Calu3 (cell line): ENCODE measurements at regions not wholly inside any gene's neighbourhood (a gene's known extent, or its start where the extent isn't known, plus 50 kb on each side); places are given as distances from the start of the nearest gene placed in this dataset.

ENCODE experiments used
- BruUV-seq: library from RNA; stranded (reverse); fragments of 400-500 nt; replicated peaks from 2 replicates; lab custom pipeline; 2021; lab: Mats Ljungman, UMichigan
- CTCF ChIA-PET: fragments of 300-600 bp; sonication (Branson Sonifier 250); formaldehyde crosslinking; loops from one replicate; lab custom pipeline; 2022; ENCODE audit warnings: antibody characterized with exemption; lab: Charles Lee
- DNase-seq: peaks from one replicate; pipeline ENCODE4 v3.0.0; 2022
- H3K27ac Mint-ChIP-seq: one replicate; pipeline ENCODE4 v1.8.0; 2022; ENCODE audit warnings: mixed read lengths; ENCODE audit not compliant: unreplicated experiment
- H3K27me3 Mint-ChIP-seq: one replicate; pipeline ENCODE4 v1.8.0; 2022; ENCODE audit warnings: mixed read lengths; ENCODE audit not compliant: unreplicated experiment
- H3K36me3 Mint-ChIP-seq: one replicate; pipeline ENCODE4 v1.8.0; 2022; ENCODE audit warnings: mild to moderate bottlenecking, moderate library complexity, mixed read lengths; ENCODE audit not compliant: insufficient read depth, unreplicated experiment
- H3K4me1 Mint-ChIP-seq: one replicate; pipeline ENCODE4 v1.8.0; 2022; ENCODE audit warnings: mild to moderate bottlenecking, low read depth, mixed read lengths; ENCODE audit not compliant: unreplicated experiment
- H3K4me3 Mint-ChIP-seq: one replicate; pipeline ENCODE4 v1.8.0; 2022; ENCODE audit warnings: mild to moderate bottlenecking, low read depth, moderate library complexity, mixed read lengths; ENCODE audit not compliant: unreplicated experiment
- H3K9me3 Mint-ChIP-seq: one replicate; pipeline ENCODE4 v1.8.0; 2022; ENCODE audit warnings: low read depth, mixed read lengths; ENCODE audit not compliant: unreplicated experiment
- intact Hi-C: fragments of 100-400 bp; cut with micrococcal nuclease; formaldehyde crosslinking; loops from one replicate; pipeline ENCODE4 v1.10.0; 2022; ENCODE audit not compliant: unreplicated experiment
- TF ChIP-seq, protein P1 (sequence below): fragments of 200-600 bp; IDR thresholded peaks from one replicate; pipeline ENCODE4 v1.8.0; 2022; ENCODE audit warnings: antibody characterized with exemption; ENCODE audit not compliant: unreplicated experiment

DNA sequence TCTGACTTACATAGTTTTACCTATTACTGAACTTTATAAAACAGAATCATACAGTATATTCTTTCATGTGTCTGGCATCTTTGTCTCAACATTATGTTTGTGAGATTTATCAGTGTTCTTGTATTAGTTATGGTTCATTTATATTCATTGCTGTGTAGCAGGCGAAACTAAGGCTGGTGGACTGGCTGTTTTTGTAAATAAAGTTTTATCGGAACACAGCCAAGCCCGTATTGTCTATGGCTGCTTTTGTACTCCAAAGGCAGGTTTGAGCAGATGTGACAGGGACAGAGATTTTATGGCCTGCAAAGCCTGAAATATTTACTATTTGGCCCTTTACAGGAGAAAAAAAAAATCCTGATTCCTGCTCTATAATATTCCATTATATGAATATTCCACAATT, 405.8 kb upstream of the RGS6 start:
- DNase-seq, result no peak
- H3K9me3 Mint-ChIP-seq, result no peaks in the 10 kb centered on the region
- BruUV-seq, result no TSS peak

GRCh38 chr14:71527838-71528237, 404.4 kb upstream of the RGS6 start:
- TF ChIP-seq, protein P1, sequence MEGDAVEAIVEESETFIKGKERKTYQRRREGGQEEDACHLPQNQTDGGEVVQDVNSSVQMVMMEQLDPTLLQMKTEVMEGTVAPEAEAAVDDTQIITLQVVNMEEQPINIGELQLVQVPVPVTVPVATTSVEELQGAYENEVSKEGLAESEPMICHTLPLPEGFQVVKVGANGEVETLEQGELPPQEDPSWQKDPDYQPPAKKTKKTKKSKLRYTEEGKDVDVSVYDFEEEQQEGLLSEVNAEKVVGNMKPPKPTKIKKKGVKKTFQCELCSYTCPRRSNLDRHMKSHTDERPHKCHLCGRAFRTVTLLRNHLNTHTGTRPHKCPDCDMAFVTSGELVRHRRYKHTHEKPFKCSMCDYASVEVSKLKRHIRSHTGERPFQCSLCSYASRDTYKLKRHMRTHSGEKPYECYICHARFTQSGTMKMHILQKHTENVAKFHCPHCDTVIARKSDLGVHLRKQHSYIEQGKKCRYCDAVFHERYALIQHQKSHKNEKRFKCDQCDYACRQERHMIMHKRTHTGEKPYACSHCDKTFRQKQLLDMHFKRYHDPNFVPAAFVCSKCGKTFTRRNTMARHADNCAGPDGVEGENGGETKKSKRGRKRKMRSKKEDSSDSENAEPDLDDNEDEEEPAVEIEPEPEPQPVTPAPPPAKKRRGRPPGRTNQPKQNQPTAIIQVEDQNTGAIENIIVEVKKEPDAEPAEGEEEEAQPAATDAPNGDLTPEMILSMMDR, result no peak
- Mint-ChIP-seq H3K9me3 (no peaks in the 10 kb centered on the region), H3K27ac (no peak overlapping the region), H3K27me3 (no peaks in the 10 kb centered on the region), H3K4me3 (no peak overlapping the region), H3K36me3 (no peaks in the 10 kb centered on the region), H3K4me1 (no peaks in the 10 kb centered on the region)
- intact Hi-C loops, result no loop called here
- BruUV-seq, result no TSS peak
- no peak for DNase-seq
- CTCF ChIA-PET, result no interaction called here

More for the DNA sequence above, 405.8 kb upstream of the RGS6 start:
- CTCF ChIA-PET, result no interaction called here
- TF ChIP-seq, protein P1, result no peak
- H3K27ac Mint-ChIP-seq, result no peak overlapping the region
- no peaks in the 10 kb centered on the region for H3K36me3 Mint-ChIP-seq
- H3K27me3 Mint-ChIP-seq, result no peaks in the 10 kb centered on the region
- intact Hi-C loops, result no loop called here
- no peak overlapping the region for H3K4me3 Mint-ChIP-seq
- H3K4me1 Mint-ChIP-seq, result peaks cover 7% of the 10 kb centered on the region

- Mint-ChIP-seq H3K9me3 (no peaks in the 10 kb centered on the region), H3K27ac (no peak overlapping the region), H3K4me1 (no peaks in the 10 kb centered on the region), H3K36me3 (no peaks in the 10 kb centered on the region), H3K4me3 (no peak overlapping the region), H3K27me3 (no peaks in the 10 kb centered on the region)
- TF ChIP-seq, protein P1, result no peak
- BruUV-seq, result no TSS peak
- intact Hi-C loops, result no loop called here
- DNase-seq, result no peak
- CTCF ChIA-PET, result no interaction called here
Observed at GRCh38 chr14:71529848-71530247, 402.4 kb upstream of the RGS6 start.

GRCh38 chr14:71532344-71532743, 399.9 kb upstream of the RGS6 start:
- H3K4me1 Mint-ChIP-seq, result no peaks in the 10 kb centered on the region
- H3K36me3 Mint-ChIP-seq, result no peaks in the 10 kb centered on the region
- no TSS peak for BruUV-seq
- H3K9me3 Mint-ChIP-seq, result no peaks in the 10 kb centered on the region
- TF ChIP-seq, protein P1, result no peak
- no peak overlapping the region for H3K27ac Mint-ChIP-seq
- H3K4me3 Mint-ChIP-seq, result no peak overlapping the region
- CTCF ChIA-PET, result no interaction called here
- intact Hi-C loops, result no loop called here
- no peak for DNase-seq
- no peaks in the 10 kb centered on the region for H3K27me3 Mint-ChIP-seq
